ENCODE measurements at regions not wholly inside any gene's neighbourhood (a gene's known extent, or its start where the extent isn't known, plus 50 kb on each side); places are given as distances from the start of the nearest gene placed in this dataset.

- TF ChIP-seq CTCF (conservative IDR thresholded peaks at IDR 0.05; ENCODE audit: low read length) (no peak), EZH2phosphoT487 (IDR thresholded peaks at IDR 0.05; ENCODE audit: borderline replicate concordance, low read depth, low read length) (no peak)
Measured at GRCh38 chr2:199646439-199646838, 188.7 kb upstream of the SATB2 start.

Data from OCI-LY7 (cell line).